Left lung (tissue), 4 donors: ENCODE measurements at regions not wholly inside any gene's neighbourhood (a gene's known extent, or its start where the extent isn't known, plus 50 kb on each side); places are given as distances from the start of the nearest gene placed in this dataset.

Experiments
- ATAC-seq: fragments of 200-7000 bp; cut with Tn5 transposase; one replicate; pipeline ENCODE4 v1.9.1; 2020; ENCODE audit warnings: moderate library complexity
- DNase-seq, 4 donors: peaks; one replicate each; pipeline ENCODE4 v3.0.0-alpha.2; 2013 to 2020
- H3K27ac ChIP-seq, 2 donors: fragments of 200-600 bp; sonication (generic) in 1 of 2; one replicate each; pipeline versions ENCODE4 v1.5.0 to v1.8.0; 2020 to 2021
- H3K27me3 ChIP-seq, 2 donors: fragments of 200-600 bp; sonication (generic) in 1 of 2; one replicate each; pipeline versions ENCODE4 v1.5.0 to v1.8.0; 2020 to 2021
- H3K36me3 ChIP-seq, 2 donors: fragments of 200-600 bp; sonication (generic) in 1 of 2; one replicate each; pipeline versions ENCODE4 v1.5.0 to v1.8.0; 2020 to 2021
- H3K4me1 ChIP-seq, 2 donors: fragments of 200-600 bp; one replicate each; pipeline ENCODE4 v1.8.0; 2021
- H3K4me3 ChIP-seq, 2 donors: fragments of 200-600 bp; sonication (generic) in 1 of 2; one replicate each; pipeline versions ENCODE4 v1.5.0 to v1.8.0; 2020 to 2021; ENCODE audit warnings: mild to moderate bottlenecking in 1 of 2
- H3K9me3 ChIP-seq, 2 donors: fragments of 200-600 bp; sonication (generic) in 1 of 2; one replicate each; pipeline versions ENCODE4 v1.5.0 to v1.8.0; 2020 to 2021
- intact Hi-C, 2 donors: fragments of 100-400 bp; cut with DNase I; formaldehyde crosslinking; loops; one replicate each; pipeline versions ENCODE4 v1.11.2 to v1.14.2; 2022
- TF ChIP-seq, protein P1 (sequence below), 2 donors: fragments of 200-600 bp; sonication (generic) in 1 of 2; IDR thresholded peaks; one replicate each; pipeline versions ENCODE4 v1.5.0 to v1.8.0; 2021; ENCODE audit warnings: antibody characterized with exemption in 2 of 2
- donor health status: DM: no; HTN: yes; CAD: no.
- donor health status: DM: no; HTN: no; CAD: no.

DNA sequence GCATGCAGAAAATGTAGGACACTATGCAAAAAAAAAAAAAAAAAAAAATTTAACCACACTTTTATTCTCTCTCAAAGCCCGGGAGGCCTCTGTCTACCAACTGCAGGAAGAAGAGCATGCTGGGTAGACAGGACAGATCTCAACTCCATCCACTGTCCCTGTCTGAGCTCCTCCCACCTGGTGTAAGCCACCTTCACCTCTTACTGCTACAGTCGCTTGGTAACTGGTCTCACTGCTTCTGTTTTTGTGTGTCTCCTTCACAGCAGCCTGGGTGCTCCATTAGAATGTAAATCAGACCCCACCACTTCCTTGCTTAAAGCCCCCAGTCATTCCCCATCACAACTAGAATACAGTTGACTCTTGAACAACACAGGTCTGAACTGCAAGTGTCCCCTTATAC, 115.1 kb upstream of the PROK2 start:
- DNase-seq = no peak
- TF ChIP-seq, protein P1, sequence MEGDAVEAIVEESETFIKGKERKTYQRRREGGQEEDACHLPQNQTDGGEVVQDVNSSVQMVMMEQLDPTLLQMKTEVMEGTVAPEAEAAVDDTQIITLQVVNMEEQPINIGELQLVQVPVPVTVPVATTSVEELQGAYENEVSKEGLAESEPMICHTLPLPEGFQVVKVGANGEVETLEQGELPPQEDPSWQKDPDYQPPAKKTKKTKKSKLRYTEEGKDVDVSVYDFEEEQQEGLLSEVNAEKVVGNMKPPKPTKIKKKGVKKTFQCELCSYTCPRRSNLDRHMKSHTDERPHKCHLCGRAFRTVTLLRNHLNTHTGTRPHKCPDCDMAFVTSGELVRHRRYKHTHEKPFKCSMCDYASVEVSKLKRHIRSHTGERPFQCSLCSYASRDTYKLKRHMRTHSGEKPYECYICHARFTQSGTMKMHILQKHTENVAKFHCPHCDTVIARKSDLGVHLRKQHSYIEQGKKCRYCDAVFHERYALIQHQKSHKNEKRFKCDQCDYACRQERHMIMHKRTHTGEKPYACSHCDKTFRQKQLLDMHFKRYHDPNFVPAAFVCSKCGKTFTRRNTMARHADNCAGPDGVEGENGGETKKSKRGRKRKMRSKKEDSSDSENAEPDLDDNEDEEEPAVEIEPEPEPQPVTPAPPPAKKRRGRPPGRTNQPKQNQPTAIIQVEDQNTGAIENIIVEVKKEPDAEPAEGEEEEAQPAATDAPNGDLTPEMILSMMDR (IDR thresholded peaks at IDR 0.05) = no peak
- Histone ChIP-seq H3K27me3 (peaks cover 0 to 39% of the 10 kb centered on the region in 2 donors), H3K4me3 (no peak overlapping the region), H3K27ac (no peak overlapping the region), H3K36me3 (no peaks in the 10 kb centered on the region), H3K4me1 (peaks cover 0 to 24% of the 10 kb centered on the region in 2 donors), H3K9me3 (peaks cover 0 to 2% of the 10 kb centered on the region in 2 donors)
- no peak for ATAC-seq
- intact Hi-C loops = no loop called here

DNA sequence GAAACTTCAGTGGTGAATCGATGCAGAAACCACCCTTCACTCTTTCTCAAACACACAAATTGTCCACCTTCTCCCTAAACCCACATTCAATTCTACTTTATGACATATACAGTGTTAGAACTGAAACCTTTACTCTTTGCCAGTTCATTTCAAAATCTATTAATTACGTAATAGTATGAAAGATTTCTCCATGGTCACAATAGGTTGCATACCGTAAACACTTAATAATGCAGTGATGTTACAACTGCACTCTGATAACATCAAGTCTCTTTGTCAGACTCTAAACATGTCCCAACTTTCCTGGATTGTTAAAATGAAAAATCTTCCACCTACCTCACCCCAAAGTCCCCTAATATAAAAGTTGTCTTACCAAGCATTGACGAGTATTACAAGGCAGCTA, 111.8 kb upstream of the PROK2 start:
- H3K4me3 ChIP-seq = no peak overlapping the region
- H3K4me1 ChIP-seq = peaks cover 0 to 3% of the 10 kb centered on the region in 2 donors
- H3K9me3 ChIP-seq = peaks cover 0 to 2% of the 10 kb centered on the region in 2 donors
- H3K27me3 ChIP-seq = peaks cover 0 to 24% of the 10 kb centered on the region in 2 donors
- no peak overlapping the region for H3K27ac ChIP-seq
- TF ChIP-seq, protein P1 (IDR thresholded peaks at IDR 0.05) = no peak
- H3K36me3 ChIP-seq = no peaks in the 10 kb centered on the region
- intact Hi-C loops = no loop called here
- DNase-seq (no peak), ATAC-seq (no peak)

DNA sequence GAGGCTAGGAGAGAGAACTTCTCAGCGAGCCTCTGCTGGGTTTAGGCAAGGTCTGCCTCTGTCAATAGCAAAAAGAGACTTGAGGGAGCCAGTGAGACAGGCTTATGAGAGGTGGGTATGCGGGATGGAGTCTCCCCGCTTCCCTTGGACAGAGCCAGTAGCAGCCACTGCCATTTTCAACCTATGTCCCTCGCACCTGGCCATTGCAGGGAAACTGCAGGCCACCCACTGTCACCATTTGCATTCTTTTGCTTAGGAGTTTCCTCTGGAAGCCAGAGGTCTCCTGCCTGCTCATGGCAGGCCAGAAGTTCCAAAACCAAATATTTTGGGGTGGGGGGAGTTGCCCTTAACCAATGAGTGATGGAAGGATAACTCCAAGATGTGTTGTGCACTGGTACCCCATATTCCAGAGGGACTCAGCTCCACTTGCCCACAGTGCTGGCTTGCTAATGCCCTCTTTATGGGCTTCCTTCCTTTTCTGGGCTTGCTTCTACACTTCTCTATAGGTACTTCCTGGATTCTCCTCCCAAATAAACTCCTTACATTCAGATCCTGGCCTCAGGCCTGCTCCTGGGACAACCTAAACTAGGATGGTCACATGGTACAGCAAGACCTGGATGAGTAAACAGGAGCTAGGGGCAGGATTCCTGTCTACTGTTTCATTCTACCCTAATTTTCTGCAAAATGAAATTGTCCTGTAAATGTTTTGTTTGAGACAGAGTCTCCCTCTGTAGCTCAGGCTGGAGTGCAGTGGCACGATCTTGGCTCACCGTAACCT, 108.9 kb upstream of the PROK2 start:
- TF ChIP-seq, protein P1 (IDR thresholded peaks at IDR 0.05) = no peak
- Histone ChIP-seq H3K9me3 (peaks cover 0 to 2% of the 10 kb centered on the region in 2 donors), H3K4me3 (no peak overlapping the region), H3K36me3 (no peaks in the 10 kb centered on the region), H3K27ac (no peak overlapping the region), H3K27me3 (peaks cover 0 to 22% of the 10 kb centered on the region in 2 donors), H3K4me1 (peaks cover 0 to 11% of the 10 kb centered on the region in 2 donors)
- intact Hi-C loops = no loop called here
- ATAC-seq = no peak
- no peak for DNase-seq

DNA sequence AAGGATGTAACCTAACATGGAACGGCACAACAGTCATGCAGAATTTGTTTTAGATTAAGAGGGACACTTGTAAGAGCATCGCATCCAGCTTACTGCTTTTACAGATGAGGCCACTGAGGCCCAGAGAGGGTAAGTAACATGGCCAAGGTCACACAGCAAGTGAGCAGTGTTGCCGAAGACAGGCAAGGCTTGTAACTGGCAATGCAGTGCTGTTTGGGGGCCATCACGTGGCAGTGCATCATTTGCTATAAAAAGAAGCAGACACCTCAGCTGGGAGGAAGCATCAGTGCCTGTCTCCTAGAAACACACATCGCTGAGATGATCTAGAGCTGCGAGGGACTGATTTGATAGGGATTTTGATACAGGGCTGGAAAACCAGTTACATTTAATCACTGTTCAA, 108.2 kb upstream of the PROK2 start:
- Histone ChIP-seq H3K9me3 (peaks cover 0 to 2% of the 10 kb centered on the region in 2 donors), H3K4me3 (no peak overlapping the region), H3K27ac (no peak overlapping the region), H3K36me3 (no peaks in the 10 kb centered on the region), H3K4me1 (peaks cover 0 to 11% of the 10 kb centered on the region in 2 donors), H3K27me3 (peaks cover 0 to 26% of the 10 kb centered on the region in 2 donors)
- TF ChIP-seq, protein P1 (IDR thresholded peaks at IDR 0.05) = no peak
- intact Hi-C loops = no loop called here
- ATAC-seq (no peak), DNase-seq (no peak)

DNA sequence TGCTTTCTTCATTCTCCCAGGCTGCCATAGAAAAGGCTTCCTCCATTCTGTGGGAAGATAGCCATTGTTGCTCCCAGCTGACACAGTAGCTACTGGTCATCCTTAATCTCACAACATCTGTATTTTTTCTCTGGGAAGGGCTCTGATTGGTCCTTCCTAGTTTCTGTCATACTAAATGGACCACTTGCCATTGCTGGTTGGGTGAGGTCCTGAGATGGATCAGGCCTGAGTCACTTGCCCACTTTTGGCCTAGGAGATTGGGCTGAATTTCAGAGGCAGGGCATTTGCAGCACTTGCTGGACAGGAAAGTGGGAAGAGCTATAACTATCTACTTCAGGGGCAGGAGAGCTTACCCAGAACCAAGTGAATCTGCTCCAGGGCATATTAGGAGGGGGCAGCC, 106.5 kb upstream of the PROK2 start:
- DNase-seq = no peak
- intact Hi-C loops = no loop called here
- Histone ChIP-seq H3K27ac (no peak overlapping the region), H3K4me3 (no peak overlapping the region), H3K36me3 (no peaks in the 10 kb centered on the region), H3K9me3 (peaks cover 0 to 2% of the 10 kb centered on the region in 2 donors), H3K4me1 (peaks cover 0 to 8% of the 10 kb centered on the region in 2 donors), H3K27me3 (peaks cover 0 to 26% of the 10 kb centered on the region in 2 donors)
- ATAC-seq = no peak
- TF ChIP-seq, protein P1 (IDR thresholded peaks at IDR 0.05) = no peak
